ENCODE measurements at regions not wholly inside any gene's neighbourhood (a gene's known extent, or its start where the extent isn't known, plus 50 kb on each side); places are given as distances from the start of the nearest gene placed in this dataset.
"Not testable (repeated sequence)": the region's sequence is repeated elsewhere in the genome, so short reads cannot be mapped to it uniquely, and the experiment has no call there.

GRCh38 chr9:78422309-78422708 is 125.4 kb downstream of the PSAT1 start:
- Mint-ChIP-seq H3K9me3 (no peaks in the 10 kb centered on the region), H3K4me3 (no peak overlapping the region), H3K36me3 (ENCODE audit: low read depth) (no peaks in the 10 kb centered on the region), H3K4me1 (ENCODE audit: low read depth) (no peaks in the 10 kb centered on the region), H3K27ac (no peak overlapping the region), H3K27me3 (peaks cover 3% of the 10 kb centered on the region)

- H3K4me1 Mint-ChIP-seq (ENCODE audit: low read depth) = no peaks in the 10 kb centered on the region
- H3K4me3 Mint-ChIP-seq = no peak overlapping the region
- no peaks in the 10 kb centered on the region for H3K36me3 Mint-ChIP-seq (ENCODE audit: low read depth)
- peaks cover 10% of the 10 kb centered on the region for H3K27me3 Mint-ChIP-seq
- H3K27ac Mint-ChIP-seq = no peak overlapping the region
- peaks cover 5% of the 10 kb centered on the region for H3K9me3 Mint-ChIP-seq
These were observed 127.4 kb downstream of the PSAT1 start for GRCh38 chr9:78424299-78424698.

GRCh38 chr9:78428640-78429039 is 131.7 kb downstream of the PSAT1 start:
- Mint-ChIP-seq H3K4me1 (ENCODE audit: low read depth) (no peaks in the 10 kb centered on the region), H3K9me3 (peaks cover 17% of the 10 kb centered on the region), H3K4me3 (no peak overlapping the region), H3K27me3 (peaks cover 7% of the 10 kb centered on the region), H3K27ac (no peak overlapping the region), H3K36me3 (ENCODE audit: low read depth) (no peaks in the 10 kb centered on the region)

GRCh38 chr9:78430387-78430786 is 133.5 kb downstream of the PSAT1 start:
- no peak overlapping the region for H3K4me3 Mint-ChIP-seq
- no peaks in the 10 kb centered on the region for H3K4me1 Mint-ChIP-seq (ENCODE audit: low read depth)
- peaks cover 17% of the 10 kb centered on the region for H3K9me3 Mint-ChIP-seq
- no peaks in the 10 kb centered on the region for H3K36me3 Mint-ChIP-seq (ENCODE audit: low read depth)
- H3K27me3 Mint-ChIP-seq = peaks cover 12% of the 10 kb centered on the region
- no peak overlapping the region for H3K27ac Mint-ChIP-seq

GRCh38 chr9:78431039-78431438 is 134.1 kb downstream of the PSAT1 start:
- not testable (repeated sequence) for H3K27ac Mint-ChIP-seq; H3K4me3 Mint-ChIP-seq; H3K36me3 Mint-ChIP-seq (ENCODE audit: low read depth); H3K4me1 Mint-ChIP-seq (ENCODE audit: low read depth)
- H3K9me3 Mint-ChIP-seq = peaks cover 17% of the 10 kb centered on the region
- H3K27me3 Mint-ChIP-seq = peaks cover 13% of the 10 kb centered on the region

GRCh38 chr9:78436873-78437272 is 139.9 kb downstream of the PSAT1 start:
- Mint-ChIP-seq H3K36me3 (ENCODE audit: low read depth) (no peaks in the 10 kb centered on the region), H3K4me3 (no peak overlapping the region), H3K27me3 (peaks cover 32% of the 10 kb centered on the region), H3K27ac (no peak overlapping the region), H3K9me3 (no peaks in the 10 kb centered on the region), H3K4me1 (ENCODE audit: low read depth) (no peaks in the 10 kb centered on the region)

GRCh38 chr9:78437296-78437695 is 140.4 kb downstream of the PSAT1 start:
- Mint-ChIP-seq H3K36me3 (ENCODE audit: low read depth) (no peaks in the 10 kb centered on the region), H3K4me1 (ENCODE audit: low read depth) (no peaks in the 10 kb centered on the region), H3K9me3 (no peaks in the 10 kb centered on the region), H3K27me3 (peaks cover 32% of the 10 kb centered on the region), H3K4me3 (no peak overlapping the region), H3K27ac (no peak overlapping the region)

GRCh38 chr9:78437806-78438205 is 140.9 kb downstream of the PSAT1 start:
- Mint-ChIP-seq H3K4me3 (no peak overlapping the region), H3K4me1 (ENCODE audit: low read depth) (no peaks in the 10 kb centered on the region), H3K27ac (no peak overlapping the region), H3K36me3 (ENCODE audit: low read depth) (no peaks in the 10 kb centered on the region), H3K27me3 (peaks cover 32% of the 10 kb centered on the region), H3K9me3 (no peaks in the 10 kb centered on the region)

- Mint-ChIP-seq H3K4me1 (ENCODE audit: low read depth) (no peaks in the 10 kb centered on the region), H3K4me3 (no peak overlapping the region), H3K9me3 (no peaks in the 10 kb centered on the region), H3K27me3 (peaks cover 32% of the 10 kb centered on the region), H3K36me3 (ENCODE audit: low read depth) (no peaks in the 10 kb centered on the region), H3K27ac (no peak overlapping the region)
These were observed 141.3 kb downstream of the PSAT1 start for GRCh38 chr9:78438211-78438610.

GRCh38 chr9:78438780-78439179 is 141.9 kb downstream of the PSAT1 start:
- Mint-ChIP-seq H3K27me3 (peaks cover 32% of the 10 kb centered on the region), H3K4me3 (no peak overlapping the region), H3K27ac (no peak overlapping the region)

GRCh38 chr9:78439190-78439865 is 142.4 kb downstream of the PSAT1 start:
- Mint-ChIP-seq H3K27ac (no peak overlapping the region), H3K4me1 (ENCODE audit: low read depth) (no peaks in the 10 kb centered on the region)

More at GRCh38 chr9:78438780-78439179, 141.9 kb downstream of the PSAT1 start:
- Mint-ChIP-seq H3K4me1 (ENCODE audit: low read depth) (no peaks in the 10 kb centered on the region), H3K36me3 (ENCODE audit: low read depth) (no peaks in the 10 kb centered on the region), H3K9me3 (no peaks in the 10 kb centered on the region)

GRCh38 chr9:78439866-78440830 is 143.2 kb downstream of the PSAT1 start:
- Mint-ChIP-seq H3K4me1 (ENCODE audit: low read depth) (no peaks in the 10 kb centered on the region), H3K27me3 (peaks cover 29% of the 10 kb centered on the region), H3K9me3 (no peaks in the 10 kb centered on the region), H3K27ac (no peak overlapping the region), H3K36me3 (ENCODE audit: low read depth) (no peaks in the 10 kb centered on the region), H3K4me3 (no peak overlapping the region)

More at GRCh38 chr9:78439190-78439865, 142.4 kb downstream of the PSAT1 start:
- Mint-ChIP-seq H3K9me3 (no peaks in the 10 kb centered on the region), H3K36me3 (ENCODE audit: low read depth) (no peaks in the 10 kb centered on the region), H3K4me3 (no peak overlapping the region), H3K27me3 (peaks cover 32% of the 10 kb centered on the region)

GRCh38 chr9:78441396-78441795 is 144.5 kb downstream of the PSAT1 start:
- H3K9me3 Mint-ChIP-seq = no peaks in the 10 kb centered on the region
- H3K36me3 Mint-ChIP-seq (ENCODE audit: low read depth) = no peaks in the 10 kb centered on the region
- H3K4me3 Mint-ChIP-seq = no peak overlapping the region
- H3K4me1 Mint-ChIP-seq (ENCODE audit: low read depth) = no peaks in the 10 kb centered on the region
- H3K27ac Mint-ChIP-seq = no peak overlapping the region
- H3K27me3 Mint-ChIP-seq = peaks cover 22% of the 10 kb centered on the region

GRCh38 chr9:78441822-78442431 is 145.0 kb downstream of the PSAT1 start:
- H3K4me3 Mint-ChIP-seq = no peak overlapping the region
- H3K36me3 Mint-ChIP-seq (ENCODE audit: low read depth) = no peaks in the 10 kb centered on the region
- H3K9me3 Mint-ChIP-seq = no peaks in the 10 kb centered on the region
- no peaks in the 10 kb centered on the region for H3K4me1 Mint-ChIP-seq (ENCODE audit: low read depth)
- no peak overlapping the region for H3K27ac Mint-ChIP-seq
- H3K27me3 Mint-ChIP-seq = peaks cover 21% of the 10 kb centered on the region

GRCh38 chr9:78442577-78442976 is 145.7 kb downstream of the PSAT1 start:
- not testable (repeated sequence) for H3K36me3 Mint-ChIP-seq (ENCODE audit: low read depth); H3K4me1 Mint-ChIP-seq (ENCODE audit: low read depth); H3K4me3 Mint-ChIP-seq; H3K27ac Mint-ChIP-seq; H3K9me3 Mint-ChIP-seq
- H3K27me3 Mint-ChIP-seq = peaks cover 21% of the 10 kb centered on the region

Measured in stimulated activated naive CD8-positive, alpha-beta T cell treated with anti-CD3 and anti-CD28 coated beads, Interleukin-15, Interleukin-2, amounts not matched to agents 100 ng/mL and 50 ng/mL, for 24 hours (primary cell).